GM12891 (cell line): ENCODE measurements at regions not wholly inside any gene's neighbourhood (a gene's known extent, or its start where the extent isn't known, plus 50 kb on each side); places are given as distances from the start of the nearest gene placed in this dataset.

Source experiments
- PAX5 ChIP-seq: IDR thresholded peaks from 2 replicates; pipeline ENCODE4 v1.6.1; 2011; ENCODE audit warnings: low read length, moderate library complexity, mild to moderate bottlenecking; ENCODE audit not compliant: insufficient read depth, severe bottlenecking
- POLR2A ChIP-seq: IDR thresholded peaks from 2 replicates; pipeline ENCODE4 v1.6.1; 2011; ENCODE audit warnings: low read depth, low read length, control low read depth
- POLR2AphosphoS5 ChIP-seq: IDR thresholded peaks from 2 replicates; pipeline ENCODE4 v1.6.1; 2011; ENCODE audit warnings: low read depth, low read length, control low read depth
- POU2F2 ChIP-seq: IDR thresholded peaks from 2 replicates; pipeline ENCODE4 v1.6.1; 2011; ENCODE audit warnings: low read depth, mild to moderate bottlenecking, control low read depth, low read length, moderate library complexity
- SPI1 ChIP-seq: IDR thresholded peaks from 2 replicates; pipeline ENCODE4 v1.6.1; 2011; ENCODE audit warnings: low read depth, low read length, control low read depth
- TAF1 ChIP-seq: IDR thresholded peaks from 2 replicates; pipeline ENCODE4 v1.6.1; 2011; ENCODE audit warnings: low read depth, low read length, control low read depth

DNA sequence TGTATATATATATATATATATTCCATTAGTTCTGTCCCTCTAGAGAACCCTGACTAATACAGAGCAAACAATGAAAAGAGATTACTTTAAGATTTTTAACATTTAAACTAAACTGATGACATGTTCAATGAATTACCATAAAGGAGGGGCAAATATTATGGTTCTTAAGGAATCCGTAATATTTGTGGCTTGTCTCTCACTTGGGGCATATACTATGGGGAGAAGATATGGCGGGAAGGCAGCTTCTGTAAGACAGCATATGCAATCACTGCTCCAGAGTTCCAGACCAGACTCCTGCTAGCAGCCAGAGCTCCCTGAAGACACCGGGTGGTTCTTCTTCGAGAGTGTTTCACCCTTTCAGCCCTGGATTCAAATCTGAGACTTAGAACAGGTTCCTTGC, 321.1 kb upstream of the NT5E start:
- TF ChIP-seq POLR2AphosphoS5 (no peak), POLR2A (no peak), SPI1 (no peak), TAF1 (no peak), PAX5 (no peak), POU2F2 (no peak)
